NCI-H2107 treated with DMSO at 0.1 percent for 48 hours (cell line): ENCODE measurements at regions not wholly inside any gene's neighbourhood (a gene's known extent, or its start where the extent isn't known, plus 50 kb on each side); places are given as distances from the start of the nearest gene placed in this dataset.

Source experiments
- DNase-seq: peaks from one replicate; lab custom pipeline; 2025; ENCODE audit not compliant: unreplicated experiment; lab: John Stamatoyannopoulos, UW

- no peak for DNase-seq
These were observed 218.1 kb upstream of the SOX4 start for GRCh38 chr6:21375151-21376116.

GRCh38 chr6:21377356-21377755 is 216.2 kb upstream of the SOX4 start:
- DNase-seq = no peak

GRCh38 chr6:21381331-21381963 is 212.1 kb upstream of the SOX4 start:
- DNase-seq = no peak

GRCh38 chr6:21382821-21383449 is 210.6 kb upstream of the SOX4 start:
- no peak for DNase-seq

GRCh38 chr6:21383450-21384085 is 210.0 kb upstream of the SOX4 start:
- DNase-seq = no peak

- no peak for DNase-seq
These were observed 209.3 kb upstream of the SOX4 start for GRCh38 chr6:21384216-21384615.

GRCh38 chr6:21386744-21387143 is 206.8 kb upstream of the SOX4 start:
- no peak for DNase-seq

GRCh38 chr6:21390532-21391213 is 202.9 kb upstream of the SOX4 start:
- DNase-seq = no peak

- no peak for DNase-seq
These were observed 201.4 kb upstream of the SOX4 start for GRCh38 chr6:21392177-21392576.

GRCh38 chr6:21393441-21394165 is 199.9 kb upstream of the SOX4 start:
- no peak for DNase-seq

- no peak for DNase-seq
These were observed 198.4 kb upstream of the SOX4 start for GRCh38 chr6:21395121-21395520.

GRCh38 chr6:21396313-21396712 is 197.2 kb upstream of the SOX4 start:
- no peak for DNase-seq

GRCh38 chr6:21398741-21399325 is 194.7 kb upstream of the SOX4 start:
- DNase-seq = no peak

- no peak for DNase-seq
These were observed 191.2 kb upstream of the SOX4 start for GRCh38 chr6:21402368-21402767.

GRCh38 chr6:21404577-21404976 is 189.0 kb upstream of the SOX4 start:
- DNase-seq = no peak

- no peak for DNase-seq
These were observed 187.2 kb upstream of the SOX4 start for GRCh38 chr6:21406316-21406715.

- no peak for DNase-seq
These were observed 184.3 kb upstream of the SOX4 start for GRCh38 chr6:21409231-21409630.

GRCh38 chr6:21413428-21413827 is 180.1 kb upstream of the SOX4 start:
- DNase-seq = no peak

GRCh38 chr6:21414065-21414464 is 179.5 kb upstream of the SOX4 start:
- DNase-seq = no peak
